ENCODE measurements at regions not wholly inside any gene's neighbourhood (a gene's known extent, or its start where the extent isn't known, plus 50 kb on each side); places are given as distances from the start of the nearest gene placed in this dataset.

DNA sequence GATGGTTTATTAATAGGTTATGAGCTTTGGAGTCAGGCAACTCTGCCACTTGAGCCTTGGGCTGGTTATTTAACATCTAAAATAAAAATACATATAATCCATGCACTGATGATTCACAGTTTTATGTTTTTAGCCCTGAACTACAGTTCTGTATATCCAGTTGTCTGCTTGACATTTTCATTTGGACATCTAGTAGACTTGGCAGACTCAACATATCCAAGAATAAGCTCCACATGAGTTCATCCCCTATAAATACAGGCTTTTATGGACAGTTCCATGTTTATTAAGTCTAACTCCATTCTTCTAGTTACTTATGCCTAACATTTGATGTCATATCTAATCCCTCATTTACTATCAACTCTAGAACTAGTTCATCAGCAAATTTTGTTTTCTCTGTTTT lies 174.2 kb downstream of the KIF2B start:
- TF ChIP-seq TAF1 (IDR thresholded peaks at IDR 0.05; ENCODE audit: low read depth) (no peak), YY1 (IDR thresholded peaks at IDR 0.05; ENCODE audit: low read depth) (no peak), RAD21 (IDR thresholded peaks at IDR 0.05; ENCODE audit: low read depth) (no peak), CEBPB (IDR thresholded peaks at IDR 0.05) (no peak), REST (IDR thresholded peaks at IDR 0.05; ENCODE audit: low read depth) (no peak), FOXM1 (IDR thresholded peaks at IDR 0.05; ENCODE audit: borderline replicate concordance, low read depth) (no peak), EP300 (IDR thresholded peaks at IDR 0.05; ENCODE audit: borderline replicate concordance) (no peak)
- TF ChIP-seq, protein P1, sequence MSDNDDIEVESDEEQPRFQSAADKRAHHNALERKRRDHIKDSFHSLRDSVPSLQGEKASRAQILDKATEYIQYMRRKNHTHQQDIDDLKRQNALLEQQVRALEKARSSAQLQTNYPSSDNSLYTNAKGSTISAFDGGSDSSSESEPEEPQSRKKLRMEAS (IDR thresholded peaks at IDR 0.05): no peak

Data from Ishikawa (cell line).